ENCODE measurements at regions not wholly inside any gene's neighbourhood (a gene's known extent, or its start where the extent isn't known, plus 50 kb on each side); places are given as distances from the start of the nearest gene placed in this dataset.
A peak's percentile ranks its signal among the peaks of the same experiment; 100 is the strongest.

DNA sequence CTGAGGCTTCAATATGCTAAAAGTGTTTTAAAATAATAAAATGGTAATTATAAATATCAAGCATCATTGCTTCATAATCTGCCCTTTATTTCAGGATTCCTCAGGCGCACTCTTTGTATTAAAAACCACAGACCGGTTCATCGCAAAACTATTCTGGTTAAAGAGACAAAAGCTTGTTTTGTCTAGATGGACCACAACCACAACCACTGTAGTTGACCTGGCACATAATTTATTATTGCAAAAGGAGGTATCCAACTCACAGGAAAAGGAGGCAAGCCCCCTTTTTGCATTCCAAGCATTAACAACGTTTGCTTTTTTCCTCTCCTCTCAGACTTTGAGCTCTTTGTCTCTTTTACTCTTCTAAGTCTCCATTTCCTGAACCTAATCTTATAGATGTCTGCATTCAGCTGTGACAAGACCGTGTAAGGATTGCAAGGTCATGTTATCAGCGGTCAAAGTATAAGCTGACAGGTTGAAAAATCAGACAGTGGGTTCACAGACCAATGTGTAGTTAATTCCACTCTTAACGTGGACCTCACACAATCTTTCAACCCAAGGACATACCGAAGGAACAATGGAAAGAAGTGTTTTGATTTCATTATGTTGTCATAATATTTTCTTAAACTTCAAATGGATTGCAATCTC is 1057.6 kb downstream of the GALC start:
- Histone ChIP-seq H3K79me2 (no peaks in the 10 kb centered on the region), H3K9me2 (replicated peaks; ENCODE audit: insufficient read depth) (no peaks in the 10 kb centered on the region), H3K36me3 (replicated peaks; ENCODE audit: insufficient read depth, low read depth) (no peaks in the 10 kb centered on the region), H4K20me1 (ENCODE audit: insufficient read depth, poor library complexity, severe bottlenecking) (no peaks in the 10 kb centered on the region), H3K4me2 (peak overlapping the region; percentile 28), H3K27me3 (no peaks in the 10 kb centered on the region), H3K9me3 (ENCODE audit: low read depth) (no peaks in the 10 kb centered on the region), H2AFZ (peak overlapping the region; percentile 6), H3K27ac (no peak overlapping the region), H3K4me3 (no peak overlapping the region), H3K4me1 (ENCODE audit: insufficient read depth) (no peaks in the 10 kb centered on the region)
- DNase-seq (ENCODE audit: low spot score) = peak; percentile 14
- TF ChIP-seq EZH2 (IDR thresholded peaks at IDR 0.05; ENCODE audit: borderline replicate concordance) (no peak), EZH2phosphoT487 (IDR thresholded peaks at IDR 0.05; ENCODE audit: low read depth, severe bottlenecking, unreplicated experiment) (no peak)
- TF ChIP-seq, protein P1, sequence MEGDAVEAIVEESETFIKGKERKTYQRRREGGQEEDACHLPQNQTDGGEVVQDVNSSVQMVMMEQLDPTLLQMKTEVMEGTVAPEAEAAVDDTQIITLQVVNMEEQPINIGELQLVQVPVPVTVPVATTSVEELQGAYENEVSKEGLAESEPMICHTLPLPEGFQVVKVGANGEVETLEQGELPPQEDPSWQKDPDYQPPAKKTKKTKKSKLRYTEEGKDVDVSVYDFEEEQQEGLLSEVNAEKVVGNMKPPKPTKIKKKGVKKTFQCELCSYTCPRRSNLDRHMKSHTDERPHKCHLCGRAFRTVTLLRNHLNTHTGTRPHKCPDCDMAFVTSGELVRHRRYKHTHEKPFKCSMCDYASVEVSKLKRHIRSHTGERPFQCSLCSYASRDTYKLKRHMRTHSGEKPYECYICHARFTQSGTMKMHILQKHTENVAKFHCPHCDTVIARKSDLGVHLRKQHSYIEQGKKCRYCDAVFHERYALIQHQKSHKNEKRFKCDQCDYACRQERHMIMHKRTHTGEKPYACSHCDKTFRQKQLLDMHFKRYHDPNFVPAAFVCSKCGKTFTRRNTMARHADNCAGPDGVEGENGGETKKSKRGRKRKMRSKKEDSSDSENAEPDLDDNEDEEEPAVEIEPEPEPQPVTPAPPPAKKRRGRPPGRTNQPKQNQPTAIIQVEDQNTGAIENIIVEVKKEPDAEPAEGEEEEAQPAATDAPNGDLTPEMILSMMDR (IDR thresholded peaks at IDR 0.05; ENCODE audit: poor library complexity) = no peak
- WGBS (ENCODE audit: low lambda C conversion rate, missing lambda C conversion rate) = 44% methylated on average over 8 of the region's 8 CpGs

DNA sequence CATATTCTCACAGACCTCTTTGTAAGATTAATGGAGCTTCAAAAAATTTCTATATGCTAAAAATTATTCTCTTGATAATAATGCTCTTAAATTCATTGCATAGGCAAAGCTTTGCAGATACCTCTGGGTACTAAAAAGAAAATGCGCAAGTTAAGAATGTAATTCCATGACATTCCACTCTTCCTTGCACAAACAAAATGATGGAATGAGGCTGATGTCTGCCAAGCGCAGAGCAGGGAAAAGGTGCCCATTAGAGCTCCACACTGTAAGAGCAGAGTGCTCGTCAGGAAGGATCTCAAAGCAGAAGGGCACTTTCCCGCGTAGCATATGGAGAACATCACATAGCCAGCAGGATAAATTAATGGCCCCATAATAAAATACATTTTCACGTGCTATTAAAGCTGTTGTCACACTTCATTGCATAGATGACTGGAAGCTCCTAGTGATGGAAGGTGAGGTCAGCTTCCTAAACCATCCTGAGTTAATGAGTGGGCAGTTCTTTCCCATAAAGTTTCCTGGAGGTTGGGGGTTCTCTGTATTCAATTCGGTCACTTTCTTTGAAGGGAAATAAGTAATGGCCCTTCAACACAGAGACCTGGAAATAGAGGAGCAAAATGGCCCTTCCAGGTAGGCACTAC is 1058.9 kb downstream of the GALC start:
- H2AFZ ChIP-seq = no peak overlapping the region
- no peak overlapping the region for H3K27ac ChIP-seq
- DNase-seq (ENCODE audit: low spot score) = no peak
- H3K36me3 ChIP-seq (replicated peaks; ENCODE audit: insufficient read depth, low read depth) = no peaks in the 10 kb centered on the region
- H4K20me1 ChIP-seq (ENCODE audit: insufficient read depth, poor library complexity, severe bottlenecking) = no peaks in the 10 kb centered on the region
- no peaks in the 10 kb centered on the region for H3K9me3 ChIP-seq (ENCODE audit: low read depth)
- TF ChIP-seq EZH2 (IDR thresholded peaks at IDR 0.05; ENCODE audit: borderline replicate concordance) (no peak), EZH2phosphoT487 (IDR thresholded peaks at IDR 0.05; ENCODE audit: low read depth, severe bottlenecking, unreplicated experiment) (no peak)
- TF ChIP-seq, protein P1 (IDR thresholded peaks at IDR 0.05; ENCODE audit: poor library complexity) = no peak
- H3K9me2 ChIP-seq (replicated peaks; ENCODE audit: insufficient read depth) = no peaks in the 10 kb centered on the region
- H3K4me3 ChIP-seq = no peak overlapping the region
- H3K4me2 ChIP-seq = no peak overlapping the region
- no peaks in the 10 kb centered on the region for H3K79me2 ChIP-seq
- H3K27me3 ChIP-seq = no peaks in the 10 kb centered on the region
- WGBS (ENCODE audit: low lambda C conversion rate, missing lambda C conversion rate) = 88% methylated on average over 7 of the region's 7 CpGs
- H3K4me1 ChIP-seq (ENCODE audit: insufficient read depth) = no peaks in the 10 kb centered on the region

DNA sequence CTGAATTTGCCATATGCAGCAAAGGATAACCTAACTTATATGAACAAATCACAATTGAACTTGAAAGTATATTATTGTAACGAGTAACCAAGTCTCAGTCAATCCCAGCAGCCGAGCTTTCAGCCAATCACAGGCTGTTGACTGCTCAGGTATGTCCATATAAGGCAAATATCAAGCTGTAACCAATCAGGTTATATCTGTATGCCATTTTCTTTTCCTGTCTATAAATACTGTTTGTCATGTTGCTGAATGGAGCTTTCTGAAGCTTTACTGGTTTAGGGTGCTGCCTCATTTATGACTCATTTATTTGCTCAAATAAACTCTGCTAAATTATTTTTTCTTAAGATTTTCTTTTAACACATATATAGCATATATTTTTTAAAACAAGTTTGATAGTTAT is 1059.5 kb downstream of the GALC start:
- H3K4me2 ChIP-seq = no peak overlapping the region
- H3K9me2 ChIP-seq (replicated peaks; ENCODE audit: insufficient read depth) = no peaks in the 10 kb centered on the region
- no peak overlapping the region for H3K4me3 ChIP-seq
- no peaks in the 10 kb centered on the region for H4K20me1 ChIP-seq (ENCODE audit: insufficient read depth, poor library complexity, severe bottlenecking)
- DNase-seq (ENCODE audit: low spot score) = no peak
- no peak overlapping the region for H2AFZ ChIP-seq
- H3K79me2 ChIP-seq = no peaks in the 10 kb centered on the region
- TF ChIP-seq EZH2 (IDR thresholded peaks at IDR 0.05; ENCODE audit: borderline replicate concordance) (no peak), EZH2phosphoT487 (IDR thresholded peaks at IDR 0.05; ENCODE audit: low read depth, severe bottlenecking, unreplicated experiment) (no peak)
- TF ChIP-seq, protein P1 (IDR thresholded peaks at IDR 0.05; ENCODE audit: poor library complexity) = no peak
- no peaks in the 10 kb centered on the region for H3K4me1 ChIP-seq (ENCODE audit: insufficient read depth)
- H3K27ac ChIP-seq = no peak overlapping the region
- WGBS (ENCODE audit: low lambda C conversion rate, missing lambda C conversion rate) = 94% methylated on average over 2 of the region's 2 CpGs
- no peaks in the 10 kb centered on the region for H3K36me3 ChIP-seq (replicated peaks; ENCODE audit: insufficient read depth, low read depth)
- no peaks in the 10 kb centered on the region for H3K9me3 ChIP-seq (ENCODE audit: low read depth)
- H3K27me3 ChIP-seq = no peaks in the 10 kb centered on the region

Measured in hepatocyte (in vitro differentiated cells).